ENCODE measurements at regions not wholly inside any gene's neighbourhood (a gene's known extent, or its start where the extent isn't known, plus 50 kb on each side); places are given as distances from the start of the nearest gene placed in this dataset.

DNA sequence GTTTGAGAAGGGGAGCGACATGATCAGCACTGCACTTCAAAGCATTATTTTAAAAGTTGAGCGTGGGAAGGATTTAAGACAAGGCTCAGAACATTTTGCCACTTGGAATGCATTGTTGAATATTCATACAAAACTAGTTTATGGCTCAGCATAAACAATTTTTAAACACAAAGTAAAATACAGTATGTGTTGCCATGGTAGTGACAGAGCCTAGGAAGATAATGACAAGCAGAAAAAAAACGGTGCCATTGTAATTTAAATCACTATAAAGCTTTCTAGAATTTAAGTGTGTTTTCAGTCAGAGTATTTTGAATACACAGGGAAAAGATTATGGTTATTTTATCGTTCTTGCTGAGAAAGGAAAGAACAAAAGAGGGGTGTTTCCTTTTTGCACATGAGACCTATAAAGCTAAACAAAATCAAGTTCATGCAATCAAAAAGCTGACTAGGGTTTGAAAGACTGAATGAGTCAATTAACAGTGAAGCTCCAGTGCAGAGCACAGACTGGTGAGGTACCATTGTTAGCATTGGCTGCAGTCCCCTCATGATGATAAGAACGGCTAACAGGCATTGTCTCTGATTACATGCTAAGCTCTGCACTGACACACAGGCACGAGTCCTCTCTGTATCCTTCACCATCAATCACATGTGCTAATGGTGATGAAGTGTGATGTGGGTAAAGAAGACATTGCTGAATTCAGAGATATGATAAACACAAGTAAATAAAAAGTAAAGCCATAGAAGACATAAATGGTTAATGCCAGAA is 181.9 kb upstream of the VSTM2A start:
- CTCF ChIA-PET, result no interaction called here
- dilution Hi-C loops (cut with MboI; ENCODE audit: extremely low pct_ligation_motif_present, low sequenced_read_pairs), result no loop called here
- no TSS peak for BruUV-seq (replicated peaks)

DNA sequence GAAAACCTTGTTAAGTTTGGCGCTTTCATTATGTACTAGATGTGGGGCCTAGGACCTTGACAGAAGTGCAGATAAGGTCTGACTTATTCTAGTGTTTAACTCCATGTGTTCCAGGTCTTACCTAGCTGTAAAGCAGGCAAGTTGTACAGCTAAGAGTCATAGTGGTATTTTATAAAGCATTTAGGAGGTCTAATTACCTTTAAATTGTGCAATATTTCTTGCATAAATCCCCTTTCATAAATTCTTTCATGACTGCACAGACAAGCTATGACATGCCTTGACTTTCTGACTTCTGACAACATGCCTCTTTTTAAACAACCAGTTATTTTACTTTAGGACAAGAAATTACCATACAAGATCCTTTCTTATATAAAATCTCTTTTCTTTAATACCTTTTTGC is 151.6 kb upstream of the VSTM2A start:
- Histone ChIP-seq H2AFZ (ENCODE audit: low read depth, low read length) (no peak overlapping the region), H3K9me1 (replicated peaks; ENCODE audit: control insufficient read depth, extremely low read depth, insufficient read depth, low read length) (no peaks in the 10 kb centered on the region), H3K9me3 (replicated peaks; ENCODE audit: control insufficient read depth, insufficient read depth, low read length) (no peaks in the 10 kb centered on the region), H3K79me2 (ENCODE audit: control insufficient read depth, insufficient read depth, low read length) (no peaks in the 10 kb centered on the region), H3K9ac (replicated peaks; ENCODE audit: extremely low read depth, insufficient read depth, low read length) (no peak overlapping the region), H4K20me1 (replicated peaks; ENCODE audit: control insufficient read depth, extremely low read depth, insufficient read depth, low read length) (no peaks in the 10 kb centered on the region), H3K27ac (ENCODE audit: insufficient read depth, low read depth, low read length) (no peak overlapping the region), H3K27me3 (ENCODE audit: control insufficient read depth in 2 of 2, insufficient read depth in 2 of 2, low read length in 2 of 2) (no peaks in the 10 kb centered on the region), H3K4me3 (replicated peaks in 1 of 3; ENCODE audit: insufficient read depth in 1 of 3, low read depth in 1 of 3, low read length in 3 of 3) (no peak overlapping the region), H3K4me2 (ENCODE audit: insufficient read depth, low read length) (no peak overlapping the region), H3K4me1 (ENCODE audit: control insufficient read depth, extremely low read depth, insufficient read depth, low read length) (no peaks in the 10 kb centered on the region), H3K36me3 (ENCODE audit: control insufficient read depth in 2 of 2, extremely low read depth in 1 of 2, insufficient read depth in 2 of 2, low read length in 2 of 2) (no peaks in the 10 kb centered on the region)
- FAIRE-seq (no peak), DNase-seq (ENCODE audit: low read depth, low spot score) (no peak)
- CTCF ChIA-PET, result no interaction called here
- no peak for TF ChIP-seq JUN (IDR thresholded peaks at IDR 0.05; ENCODE audit: borderline replicate concordance, insufficient read depth, insufficient read length, low read depth)
- TF ChIP-seq EZH2 (IDR thresholded peaks at IDR 0.05; ENCODE audit: borderline replicate concordance, low read depth, low read length, severe bottlenecking), result no peak
- no peak for TF ChIP-seq POLR2AphosphoS5 (IDR thresholded peaks at IDR 0.05; ENCODE audit: insufficient read depth, low read depth, low read length)
- no peak for TF ChIP-seq POLR2A (IDR thresholded peaks at IDR 0.05; ENCODE audit: low read depth, low read length)
- no peak for TF ChIP-seq GATA2 (IDR thresholded peaks at IDR 0.05; ENCODE audit: insufficient read depth, insufficient read length, low read depth, low read length)
- dilution Hi-C loops (cut with MboI; ENCODE audit: extremely low pct_ligation_motif_present, low sequenced_read_pairs), result no loop called here
- intact Hi-C loops (cut with micrococcal nuclease), result no loop called here
- POLR2A ChIA-PET, result no interaction called here
- no TSS peak for BruUV-seq (replicated peaks)

More for the DNA sequence above, 181.9 kb upstream of the VSTM2A start:
- FAIRE-seq (no peak), DNase-seq (ENCODE audit: low read depth, low spot score) (no peak)
- no peak overlapping the region for H3K9ac ChIP-seq (replicated peaks; ENCODE audit: extremely low read depth, insufficient read depth, low read length)
- no peaks in the 10 kb centered on the region for H3K4me1 ChIP-seq (ENCODE audit: control insufficient read depth, extremely low read depth, insufficient read depth, low read length)
- H3K36me3 ChIP-seq (ENCODE audit: control insufficient read depth in 2 of 2, extremely low read depth in 1 of 2, insufficient read depth in 2 of 2, low read length in 2 of 2), result no peaks in the 10 kb centered on the region
- no peak overlapping the region for H3K4me3 ChIP-seq (replicated peaks in 1 of 3; ENCODE audit: insufficient read depth in 1 of 3, low read depth in 1 of 3, low read length in 3 of 3)
- no peak overlapping the region for H3K4me2 ChIP-seq (ENCODE audit: insufficient read depth, low read length)
- peaks cover 2% of the 10 kb centered on the region for H3K9me3 ChIP-seq (replicated peaks; ENCODE audit: control insufficient read depth, insufficient read depth, low read length)
- H3K27me3 ChIP-seq (ENCODE audit: control insufficient read depth in 2 of 2, insufficient read depth in 2 of 2, low read length in 2 of 2), result no peaks in the 10 kb centered on the region
- POLR2A ChIA-PET, result no interaction called here
- TF ChIP-seq GATA2 (IDR thresholded peaks at IDR 0.05; ENCODE audit: insufficient read depth, insufficient read length, low read depth, low read length) (no peak), POLR2A (IDR thresholded peaks at IDR 0.05; ENCODE audit: low read depth, low read length) (no peak), JUN (IDR thresholded peaks at IDR 0.05; ENCODE audit: borderline replicate concordance, insufficient read depth, insufficient read length, low read depth) (no peak), EZH2 (IDR thresholded peaks at IDR 0.05; ENCODE audit: borderline replicate concordance, low read depth, low read length, severe bottlenecking) (no peak), MYC (IDR thresholded peaks at IDR 0.05; ENCODE audit: low read depth, low read length) (no peak)
- TF ChIP-seq, protein P1, sequence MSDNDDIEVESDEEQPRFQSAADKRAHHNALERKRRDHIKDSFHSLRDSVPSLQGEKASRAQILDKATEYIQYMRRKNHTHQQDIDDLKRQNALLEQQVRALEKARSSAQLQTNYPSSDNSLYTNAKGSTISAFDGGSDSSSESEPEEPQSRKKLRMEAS (IDR thresholded peaks at IDR 0.05; ENCODE audit: insufficient read depth, insufficient read length), result no peak
- H3K9me1 ChIP-seq (replicated peaks; ENCODE audit: control insufficient read depth, extremely low read depth, insufficient read depth, low read length), result no peaks in the 10 kb centered on the region
- no peaks in the 10 kb centered on the region for H4K20me1 ChIP-seq (replicated peaks; ENCODE audit: control insufficient read depth, extremely low read depth, insufficient read depth, low read length)
- intact Hi-C loops (cut with micrococcal nuclease), result no loop called here
- no peaks in the 10 kb centered on the region for H3K79me2 ChIP-seq (ENCODE audit: control insufficient read depth, insufficient read depth, low read length)
- H3K27ac ChIP-seq (ENCODE audit: insufficient read depth, low read depth, low read length), result no peak overlapping the region
- H2AFZ ChIP-seq (ENCODE audit: low read depth, low read length), result no peak overlapping the region

Data from endothelial cell of umbilical vein (primary cell).